Testis (tissue), 2 donors: ENCODE measurements at regions not wholly inside any gene's neighbourhood (a gene's known extent, or its start where the extent isn't known, plus 50 kb on each side); places are given as distances from the start of the nearest gene placed in this dataset.

Experiments
- CTCF ChIP-seq, 3 experiments: fragments of 450-650 bp in 2 of 3; fragments of 200-600 bp in 1 of 3; sonication (generic) in 1 of 3; IDR thresholded peaks; one replicate each; pipeline ENCODE4 v1.5.1; 2016 to 2019; ENCODE audit warnings: antibody characterized with exemption in 3 of 3, mild to moderate bottlenecking in 2 of 3, moderate library complexity in 1 of 3
- POLR2A ChIP-seq: fragments of 450-650 bp; IDR thresholded peaks from one replicate; pipeline ENCODE4 v1.6.1; 2017; ENCODE audit warnings: antibody characterized with exemption, mild to moderate bottlenecking, moderate library complexity

- no peak for TF ChIP-seq CTCF (IDR thresholded peaks at IDR 0.05)
- TF ChIP-seq POLR2A, result no peak
Measured at GRCh38 chr6:115485400-115485799, 575.3 kb downstream of the FRK start.
